ENCODE measurements at regions not wholly inside any gene's neighbourhood (a gene's known extent, or its start where the extent isn't known, plus 50 kb on each side); places are given as distances from the start of the nearest gene placed in this dataset.
A peak's percentile ranks its signal among the peaks of the same experiment; 100 is the strongest.

DNA sequence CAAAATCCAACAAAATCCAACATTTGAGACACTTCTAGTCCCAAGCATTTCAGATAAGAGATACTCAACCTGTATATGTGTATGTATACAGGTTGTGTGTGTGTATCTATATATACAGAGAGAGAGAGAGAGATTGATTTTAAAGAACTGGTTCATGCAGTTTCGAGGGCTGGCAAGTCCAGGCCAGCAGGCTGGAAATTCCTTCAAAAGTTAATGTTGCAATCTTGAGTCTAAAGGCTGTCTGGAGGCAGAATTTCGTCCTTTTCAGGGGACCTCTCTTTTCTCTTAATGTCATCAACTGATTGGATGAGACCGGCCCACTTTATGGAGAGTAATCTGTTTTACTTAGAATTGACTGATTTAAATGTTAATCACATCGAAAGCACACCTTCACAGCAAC, 199.6 kb upstream of the IL12A start:
- no peak for DNase-seq (ENCODE audit: low spot score)

DNA sequence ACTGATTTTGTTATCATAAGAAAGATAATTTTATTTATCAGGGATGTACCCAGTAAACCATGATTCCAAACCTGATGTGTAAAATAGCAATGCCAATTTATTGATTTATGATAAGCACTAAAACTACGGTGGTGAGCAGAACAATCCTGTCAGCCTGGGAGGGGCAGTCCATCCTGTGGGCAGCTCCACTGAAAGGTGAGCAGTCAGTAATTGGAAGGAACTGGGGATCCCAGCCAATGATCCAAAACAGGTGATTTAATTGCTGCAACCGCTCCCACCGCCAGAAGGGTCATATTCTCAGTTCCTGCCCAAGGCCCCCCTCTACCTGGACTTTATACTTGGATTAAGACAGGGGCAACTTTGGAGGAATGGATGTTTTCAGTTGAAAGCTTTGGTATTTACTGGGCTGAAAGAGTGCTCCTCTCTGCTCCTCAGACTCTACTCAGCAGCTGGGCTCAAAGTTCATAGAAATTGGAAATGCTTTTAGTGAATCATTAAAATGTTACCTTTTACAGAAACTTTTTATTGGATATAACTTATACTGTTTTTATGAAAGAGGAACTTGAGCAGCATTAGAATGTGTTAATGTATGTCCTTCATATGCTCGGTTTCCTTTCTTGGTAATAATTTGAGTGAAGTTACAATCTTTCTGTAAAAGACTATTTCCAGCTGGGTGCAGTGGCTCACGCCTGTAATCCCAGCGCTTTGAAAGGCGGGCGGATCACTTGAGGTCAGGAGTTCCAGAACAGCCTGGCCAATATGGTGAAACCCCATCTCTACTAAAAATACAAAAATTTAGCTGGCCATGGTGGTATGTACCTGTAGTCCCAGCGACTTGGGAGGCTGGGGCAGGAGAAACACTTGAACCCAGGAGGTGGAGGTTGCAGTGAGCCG, 198.6 kb upstream of the IL12A start:
- DNase-seq (ENCODE audit: low spot score), result no peak

DNA sequence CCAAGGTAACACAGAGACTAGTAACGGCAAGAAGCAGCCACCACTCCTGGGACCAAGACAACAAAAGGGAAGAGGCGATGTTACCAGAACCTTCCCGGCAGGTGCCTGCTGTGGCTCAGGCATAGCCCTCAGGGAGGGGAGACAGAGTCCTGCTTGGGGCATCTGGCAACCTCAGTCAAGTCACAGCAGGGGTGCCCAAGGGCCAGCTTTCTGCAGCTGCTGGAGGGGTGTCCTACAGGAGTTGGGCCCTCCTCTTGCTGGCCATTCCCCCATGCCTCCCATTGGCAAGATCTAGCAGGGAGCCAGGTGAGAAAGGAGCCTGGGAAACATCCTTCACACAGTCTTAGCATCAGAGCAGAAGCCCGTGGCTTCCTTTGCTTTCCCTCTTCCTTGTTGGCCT, 197.3 kb upstream of the IL12A start:
- no peak for DNase-seq (ENCODE audit: low spot score)

DNA sequence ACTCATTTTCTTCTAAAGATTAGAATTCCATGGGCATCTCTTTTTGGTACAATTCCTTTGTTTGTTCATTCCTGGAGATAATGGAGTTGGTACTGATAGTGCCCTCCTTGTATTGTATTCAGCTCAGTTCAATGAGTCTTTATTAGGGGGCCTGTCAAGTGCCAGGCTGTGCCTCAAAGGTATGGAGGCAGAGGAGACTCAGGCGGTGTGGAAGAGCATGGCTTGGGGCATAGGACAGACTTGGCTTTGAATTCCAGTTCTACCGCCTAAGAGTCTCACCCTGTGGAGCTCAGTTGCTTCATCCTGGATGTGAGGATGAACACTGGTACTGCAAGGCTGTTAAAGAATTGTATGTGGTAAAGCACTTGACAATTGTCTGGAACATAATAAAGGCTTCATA, 196.6 kb upstream of the IL12A start:
- DNase-seq (ENCODE audit: low spot score), result no peak

DNA sequence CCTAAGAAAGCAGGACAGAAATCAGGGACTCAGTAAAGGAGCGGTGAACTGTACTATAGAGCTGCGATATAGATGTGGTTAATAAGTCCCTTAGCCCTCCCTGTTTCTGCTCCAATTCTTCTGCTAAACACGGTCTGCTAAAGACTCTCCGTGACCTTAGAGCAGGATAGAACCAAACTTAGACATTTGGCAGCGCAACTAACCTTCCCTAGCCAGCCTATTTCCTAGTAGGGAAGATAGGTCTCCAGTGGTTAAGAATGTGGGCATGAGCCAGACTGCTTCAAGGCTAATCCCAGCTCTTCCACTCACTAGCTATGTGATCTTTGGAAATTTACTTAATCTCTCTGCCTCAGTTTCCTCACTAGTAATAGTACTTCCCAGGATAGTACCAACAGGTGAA, 193.6 kb upstream of the IL12A start:
- no peak for DNase-seq (ENCODE audit: low spot score)

DNA sequence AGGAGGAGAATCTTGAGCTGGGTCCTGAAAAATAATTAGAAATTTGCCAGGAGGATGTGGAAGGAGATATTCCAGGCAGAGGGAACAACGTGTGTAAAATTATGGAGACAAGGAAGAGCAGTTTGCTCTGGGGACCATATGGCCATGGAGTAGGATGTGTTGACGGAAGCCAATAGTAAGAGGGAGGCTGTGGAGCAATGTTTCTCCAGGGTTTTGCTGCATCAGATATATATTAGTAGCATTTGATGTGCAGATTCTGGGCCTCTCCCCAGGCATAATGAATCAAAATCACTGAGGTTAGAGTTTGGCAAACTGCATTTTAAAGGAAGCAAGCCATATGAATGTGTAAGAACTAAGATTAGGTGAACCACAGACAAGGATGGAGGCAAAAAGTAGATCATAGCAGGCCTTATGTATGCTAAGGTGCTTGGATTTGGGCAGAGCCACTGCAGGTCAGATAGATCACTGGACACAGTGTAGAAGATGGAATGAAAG, 192.9 kb upstream of the IL12A start:
- DNase-seq (ENCODE audit: low spot score), result no peak

DNA sequence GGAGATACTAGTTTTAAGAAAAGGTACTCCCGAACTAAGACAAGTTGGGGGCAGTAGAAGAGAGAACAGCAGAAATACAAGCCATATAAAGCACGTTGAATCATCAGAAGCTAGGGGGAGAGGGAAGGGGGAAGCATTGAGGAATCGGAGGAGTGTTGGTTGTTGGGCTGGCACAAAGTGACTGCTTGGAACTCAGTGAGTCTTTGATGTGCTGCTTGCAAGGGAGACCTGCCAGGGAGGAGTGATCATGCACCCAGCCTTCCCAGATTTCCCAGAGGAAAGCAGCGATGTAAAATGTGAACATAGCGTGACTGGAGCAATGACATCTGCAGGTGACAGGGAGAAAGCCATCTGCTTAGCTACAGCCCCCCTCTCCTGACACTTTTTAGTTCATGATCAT, 192.4 kb upstream of the IL12A start:
- no peak for DNase-seq (ENCODE audit: low spot score)

DNA sequence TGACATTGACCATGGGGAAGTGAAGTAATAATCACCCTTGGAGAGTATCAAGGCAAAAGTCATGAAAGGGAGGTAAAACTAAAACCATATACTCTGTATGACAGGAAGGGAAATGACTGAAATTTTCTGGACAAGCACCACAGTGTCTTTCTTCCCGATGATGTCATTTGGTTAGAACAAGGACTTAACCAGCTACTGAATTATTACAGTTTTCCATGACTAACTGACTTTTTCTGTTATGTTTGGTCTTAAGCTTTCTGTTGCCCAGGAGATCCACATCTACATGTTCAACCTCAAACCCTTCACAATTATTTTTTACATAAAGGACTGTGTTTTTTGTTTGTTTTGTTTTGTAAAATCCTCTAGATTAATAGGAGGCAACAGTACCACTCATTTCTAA, 191.9 kb upstream of the IL12A start:
- no peak for DNase-seq (ENCODE audit: low spot score)

DNA sequence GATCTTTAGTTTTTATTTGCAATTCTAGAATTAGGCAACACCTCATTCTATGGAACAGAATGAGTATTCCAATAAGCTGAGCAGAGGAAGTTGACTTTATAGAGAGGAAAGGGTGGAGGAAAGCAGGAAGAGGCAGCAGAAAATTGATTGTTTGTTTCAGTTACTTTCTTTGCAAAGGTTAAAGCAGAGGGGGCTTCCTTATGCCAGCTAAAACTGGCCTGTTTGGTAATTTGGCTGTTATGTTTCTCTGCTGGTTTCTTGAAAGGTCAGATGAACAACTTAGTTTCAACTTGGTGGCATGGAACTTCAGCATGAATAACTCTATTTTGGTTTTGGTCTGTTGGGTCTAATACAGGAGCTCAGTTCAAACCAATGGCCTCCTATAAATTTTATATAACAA, 190.9 kb upstream of the IL12A start:
- no peak for DNase-seq (ENCODE audit: low spot score)

DNA sequence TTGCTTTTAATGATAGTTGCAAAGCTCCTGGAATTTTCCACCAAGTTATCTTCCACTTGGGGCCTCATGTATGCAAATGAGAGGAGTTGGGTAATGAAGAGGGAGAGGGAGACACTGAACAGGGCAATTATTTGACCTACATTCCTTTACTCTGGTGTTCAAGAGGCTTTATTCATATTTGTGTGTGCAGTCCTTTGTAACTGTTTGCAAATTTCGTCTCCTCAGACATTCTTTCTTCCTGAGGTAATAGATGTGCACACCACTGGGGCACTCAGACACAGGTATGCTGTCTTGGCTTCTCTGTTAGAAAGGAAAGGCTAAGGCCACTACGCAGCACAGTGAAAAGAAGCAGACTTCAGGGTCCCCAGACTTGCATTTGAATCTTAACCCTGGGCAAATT, 189.7 kb upstream of the IL12A start:
- DNase-seq (ENCODE audit: low spot score), result no peak

DNA sequence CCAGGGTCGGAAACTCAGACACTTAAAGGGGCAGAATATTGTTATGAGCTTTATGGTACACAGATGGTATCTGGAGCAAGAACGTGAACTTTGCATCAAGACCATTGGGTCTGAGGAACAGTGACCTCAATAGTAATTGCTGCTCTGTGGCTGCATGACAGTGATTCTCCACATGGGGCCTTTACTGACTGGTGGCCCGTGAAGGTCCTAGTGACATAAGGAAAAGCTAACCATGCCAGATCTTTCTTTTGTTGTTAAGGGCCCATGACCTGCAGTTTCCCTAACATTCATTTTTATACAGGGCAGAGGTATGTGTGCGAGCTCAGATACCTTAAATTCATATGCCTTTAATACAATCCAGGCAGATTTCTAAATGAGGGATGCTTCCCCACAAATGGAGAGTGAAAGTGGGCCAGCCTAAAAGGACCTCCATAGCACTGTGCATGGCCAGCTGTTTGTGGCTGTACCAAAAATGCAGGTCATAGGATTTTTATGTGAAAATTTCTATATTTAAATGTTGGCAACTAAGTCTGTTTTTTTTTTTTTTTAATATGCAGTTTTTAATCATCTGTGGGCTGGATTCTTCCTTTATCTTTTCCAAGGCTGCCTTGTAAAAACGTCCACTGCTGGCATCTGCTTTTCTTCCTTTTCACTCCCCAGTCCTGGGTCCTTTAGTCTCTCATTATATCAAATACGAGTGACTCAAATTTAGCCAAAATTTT, 188.0 kb upstream of the IL12A start:
- DNase-seq (ENCODE audit: low spot score), result no peak

DNA sequence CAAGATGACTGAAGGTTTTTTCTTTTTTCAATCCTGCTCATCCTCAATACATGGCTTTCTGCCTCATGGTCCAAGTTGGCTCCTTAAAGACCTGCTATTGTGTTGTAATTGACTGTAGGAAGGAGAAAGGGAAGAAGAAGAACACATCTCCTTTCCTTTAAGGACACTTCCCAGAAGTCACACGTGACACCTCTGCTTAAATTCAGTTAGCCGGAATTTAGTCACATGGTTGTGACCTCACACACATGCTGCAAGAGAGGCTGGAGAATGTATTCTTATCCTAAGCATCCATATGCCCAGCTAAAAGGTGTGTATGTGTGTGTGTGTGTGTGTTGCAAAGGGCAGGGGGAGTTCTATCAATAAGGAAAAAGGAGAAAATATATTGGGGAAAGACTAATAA, 185.8 kb upstream of the IL12A start:
- no peak for DNase-seq (ENCODE audit: low spot score)

DNA sequence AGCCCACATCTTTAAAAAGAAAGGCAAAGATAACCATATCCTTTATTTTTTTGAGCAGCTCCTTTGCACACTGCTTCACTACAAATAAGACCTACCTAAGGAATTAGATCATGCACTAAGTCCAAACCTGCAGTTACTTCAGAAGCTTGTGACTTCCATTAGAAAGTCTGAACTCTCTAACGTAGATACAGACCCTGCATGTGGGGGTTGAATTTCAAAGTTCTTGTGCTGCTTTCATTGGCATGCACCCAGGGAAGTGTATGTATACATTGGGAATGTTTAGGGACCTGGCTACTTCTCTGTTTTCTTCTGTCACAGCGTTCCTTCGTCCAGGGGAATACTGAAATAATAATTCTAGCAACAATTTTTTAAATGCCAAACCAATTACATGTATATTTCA, 185.2 kb upstream of the IL12A start:
- DNase-seq (ENCODE audit: low spot score), result no peak

DNA sequence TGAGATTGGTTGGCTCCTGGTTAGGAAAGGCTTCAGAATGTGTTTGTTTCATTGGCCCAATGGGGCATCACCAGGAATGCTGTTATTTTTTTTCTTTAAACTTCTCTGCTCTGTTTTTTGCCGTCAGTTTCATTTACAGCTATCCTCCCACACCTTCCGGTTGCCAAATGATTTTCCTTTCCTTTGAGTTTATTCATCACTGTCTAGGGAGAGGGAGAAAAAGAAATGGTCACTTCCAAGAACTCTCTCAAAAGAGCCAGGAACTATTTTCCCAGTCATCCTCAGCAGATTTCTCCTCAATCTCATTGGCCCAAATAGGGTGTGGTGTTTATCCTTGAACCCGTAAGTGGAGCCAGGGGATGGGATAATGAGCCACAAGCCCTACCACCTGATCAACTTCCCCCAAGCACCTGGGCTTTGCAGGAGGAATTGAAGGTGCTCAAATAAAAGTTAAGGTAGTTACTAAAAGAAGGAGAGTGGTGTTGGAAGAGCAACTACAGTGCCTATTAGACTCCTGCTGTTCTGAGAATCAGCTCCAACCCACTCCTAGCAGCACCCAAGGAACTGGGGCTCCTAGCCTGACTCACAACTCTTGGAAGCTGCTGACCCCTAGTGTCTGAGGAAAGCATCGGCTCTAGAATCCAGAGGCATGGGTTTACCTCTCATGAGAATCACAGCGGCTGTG, 183.8 kb upstream of the IL12A start:
- DNase-seq (ENCODE audit: low spot score), result peak; percentile 3

DNA sequence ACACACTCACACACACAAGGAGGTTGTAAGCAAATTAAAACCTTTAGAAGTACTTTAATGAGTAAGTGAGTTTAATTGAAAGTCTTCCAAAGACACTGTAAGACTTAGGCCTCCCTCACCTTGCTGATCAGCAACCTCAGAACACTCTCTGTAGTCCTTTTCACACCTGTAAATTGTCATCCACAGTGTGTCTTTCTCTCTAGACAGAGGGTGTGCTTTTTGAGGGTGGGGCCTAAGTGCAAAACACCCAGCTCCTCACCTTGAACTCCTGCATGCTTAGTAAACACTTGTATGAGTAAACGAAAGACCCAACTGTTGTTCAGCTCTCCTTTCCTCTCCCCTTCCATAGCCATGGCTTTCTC, 183.2 kb upstream of the IL12A start:
- no peak for DNase-seq (ENCODE audit: low spot score)

DNA sequence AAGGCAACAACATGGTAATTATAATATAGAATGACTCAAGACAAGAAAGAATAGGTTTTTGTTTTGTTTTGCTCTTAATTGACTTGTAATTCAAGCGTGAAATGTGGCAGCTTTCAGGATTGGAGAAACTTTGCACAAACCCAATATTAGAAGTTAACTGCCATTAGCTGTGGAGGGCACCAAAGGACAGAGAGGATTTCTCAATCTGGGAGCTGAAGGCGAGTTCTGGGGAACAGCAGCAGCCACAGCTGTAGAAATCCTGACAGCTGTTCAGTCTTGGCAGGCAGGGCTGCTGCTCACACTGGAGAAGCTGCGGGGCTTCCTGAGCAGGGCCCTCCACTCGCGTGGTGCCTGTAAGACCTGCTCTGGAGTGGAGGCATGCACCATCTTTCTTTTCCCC, 182.2 kb upstream of the IL12A start:
- no peak for DNase-seq (ENCODE audit: low spot score)

DNA sequence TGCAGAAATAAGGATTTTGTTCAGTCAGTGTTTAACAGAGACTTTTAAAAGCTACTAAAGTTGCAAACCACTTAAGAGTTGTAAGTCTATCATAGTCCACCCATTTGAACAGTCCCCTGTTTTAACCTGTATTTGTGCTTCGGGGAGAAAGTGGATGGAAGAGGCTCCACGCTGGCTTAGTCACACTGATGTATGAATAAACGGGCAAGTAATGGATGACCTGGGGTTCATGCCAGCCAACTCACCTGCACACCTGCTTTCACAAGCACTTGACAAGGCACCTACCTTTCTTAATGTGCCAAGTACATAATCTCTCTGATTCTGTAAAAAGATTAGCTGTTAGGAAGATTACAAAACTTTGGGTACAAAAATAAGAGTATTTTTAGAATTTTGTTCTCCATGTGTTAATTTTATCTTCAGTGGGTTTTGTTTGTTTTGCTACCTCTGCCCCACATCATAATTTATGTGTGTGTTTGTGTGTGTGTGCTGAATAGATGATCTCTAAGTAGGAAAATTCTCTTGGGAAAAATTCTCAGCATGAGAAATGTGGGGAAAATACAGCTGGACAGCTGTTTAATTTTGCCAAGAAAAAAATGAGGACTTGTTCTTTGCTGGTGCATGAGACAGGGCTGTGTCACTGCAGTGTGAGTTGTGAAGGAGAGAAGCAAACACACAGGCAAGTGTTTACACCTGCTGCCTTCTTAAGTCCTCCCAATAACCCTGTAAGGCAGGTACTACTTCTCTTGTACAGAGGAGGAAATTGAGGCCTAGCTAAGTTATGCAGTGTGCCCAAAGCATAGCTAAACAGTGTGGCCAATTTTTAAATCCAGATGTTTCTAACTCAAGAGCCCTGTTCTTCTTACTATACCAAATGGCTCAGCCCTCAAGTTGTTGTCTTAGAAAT, 181.2 kb upstream of the IL12A start:
- DNase-seq (ENCODE audit: low spot score), result no peak

DNA sequence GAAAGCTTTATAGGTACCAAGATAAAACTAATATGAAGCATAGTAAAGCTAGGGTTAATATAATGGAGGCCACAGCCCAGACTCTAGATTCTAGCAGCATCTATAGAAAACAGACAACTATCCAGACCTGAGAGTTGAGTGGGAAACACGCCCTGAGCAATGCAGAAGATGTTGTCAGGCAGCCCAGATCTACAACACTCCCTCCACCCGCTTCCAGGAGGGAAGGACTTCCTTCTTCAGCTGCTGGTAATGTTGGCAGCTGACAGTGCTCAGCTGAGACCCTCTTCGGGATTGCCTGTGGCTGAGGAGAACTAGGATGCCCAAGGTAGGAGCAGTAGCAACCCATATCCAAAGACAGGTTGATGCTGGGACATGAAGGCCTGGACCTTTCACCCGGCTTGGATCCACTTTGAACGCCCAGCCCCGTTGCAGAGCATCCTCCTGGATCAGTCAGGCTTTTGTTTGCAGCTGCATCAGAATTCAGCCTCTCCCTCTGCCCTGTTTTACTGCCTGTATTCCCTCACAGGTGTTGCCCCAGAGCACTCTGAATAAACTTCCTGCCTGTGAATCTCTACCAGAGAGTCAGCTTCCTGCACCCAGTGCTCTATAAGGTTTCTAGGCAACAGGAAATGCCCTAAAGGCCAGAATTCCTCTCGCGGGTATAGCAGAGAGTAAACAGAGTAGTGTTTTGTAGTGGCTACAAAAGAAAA, 174.7 kb upstream of the IL12A start:
- DNase-seq (ENCODE audit: low spot score), result no peak

DNA sequence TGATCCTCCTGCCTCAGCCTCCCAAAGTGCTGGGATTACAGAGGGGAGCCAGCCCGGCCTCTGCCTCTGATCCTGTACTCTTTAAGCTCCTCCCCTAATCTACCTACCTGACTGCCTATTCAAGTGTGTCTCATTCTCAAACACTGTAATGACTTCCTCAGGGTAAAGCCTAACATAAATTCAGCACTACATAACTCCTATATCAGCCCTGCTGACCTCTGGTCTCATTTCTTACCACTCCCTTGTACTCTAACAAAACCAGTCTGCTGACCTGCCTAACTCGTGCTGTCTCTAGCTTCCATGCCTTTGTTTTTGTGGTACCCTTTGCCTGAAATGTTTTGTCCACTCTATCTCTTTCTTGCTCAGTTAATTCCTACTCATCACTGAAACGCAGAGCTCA, 172.1 kb upstream of the IL12A start:
- DNase-seq (ENCODE audit: low spot score), result no peak

DNA sequence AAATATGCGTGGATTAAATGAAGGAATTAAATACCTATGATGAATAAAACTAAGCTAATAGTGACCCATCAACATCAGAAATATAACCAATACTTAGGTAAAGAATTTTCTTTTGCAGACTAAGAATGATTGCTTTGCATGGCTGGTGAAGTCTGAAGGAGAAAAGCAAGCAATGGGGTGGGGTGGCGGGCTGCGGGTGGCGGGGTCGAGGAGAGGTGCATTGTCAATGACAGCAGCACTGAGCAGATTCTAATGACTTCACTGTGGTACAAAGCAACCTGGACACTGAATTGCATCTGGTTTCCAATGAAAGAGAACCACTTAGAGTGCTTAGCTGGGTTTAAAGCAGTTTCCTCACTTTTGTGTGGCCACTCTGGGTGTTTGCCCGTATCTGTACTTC, 171.5 kb upstream of the IL12A start:
- no peak for DNase-seq (ENCODE audit: low spot score)

DNA sequence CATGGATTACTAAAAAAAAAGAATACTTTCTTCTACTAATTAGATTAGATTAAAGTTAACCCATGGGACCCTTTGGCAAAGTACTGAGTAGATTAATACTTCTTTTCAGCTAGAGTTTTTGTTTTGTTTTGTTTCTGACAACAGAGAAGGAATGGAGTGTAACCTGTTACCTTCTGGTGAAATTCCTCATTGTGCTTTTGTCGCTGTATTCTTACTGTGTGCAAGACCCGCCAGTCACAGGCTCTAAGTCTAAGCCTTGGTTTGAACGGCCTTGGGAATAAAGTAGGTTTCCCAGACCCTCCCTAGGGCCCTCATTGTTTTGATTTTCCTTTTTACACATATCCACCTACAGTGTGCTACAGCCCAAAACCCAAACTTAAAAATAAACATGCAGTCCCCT, 171.1 kb upstream of the IL12A start:
- DNase-seq (ENCODE audit: low spot score), result no peak

Data from CD4-positive, alpha-beta T cell treated with Interleukin-15 for 4 hours (primary cell).